Smooth muscle cell (in vitro differentiated cells): ENCODE measurements at regions not wholly inside any gene's neighbourhood (a gene's known extent, or its start where the extent isn't known, plus 50 kb on each side); places are given as distances from the start of the nearest gene placed in this dataset.
"Not testable (repeated sequence)": the region's sequence is repeated elsewhere in the genome, so short reads cannot be mapped to it uniquely, and the experiment has no call there.

Experiments
- DNase-seq: peaks from one replicate; lab custom pipeline; 2025; ENCODE audit not compliant: unreplicated experiment; lab: John Stamatoyannopoulos, UW
- H2AFZ ChIP-seq: fragments of 200-600 bp; sonication (generic); 2 replicates; pipeline ENCODE4 v1.6.0; 2016; ENCODE audit warnings: antibody characterized with exemption, low read depth, mild to moderate bottlenecking
- H3F3A ChIP-seq: fragments of 200-600 bp; sonication (generic); 2 replicates; pipeline ENCODE4 v1.6.0; 2017; ENCODE audit warnings: antibody characterized with exemption, low read depth
- H3K27ac ChIP-seq: fragments of 200-600 bp; sonication (generic); 2 replicates; pipeline ENCODE4 v1.5.1; 2016; ENCODE audit warnings: low read depth, mild to moderate bottlenecking
- H3K27me3 ChIP-seq: fragments of 200-600 bp; sonication (generic); 2 replicates; pipeline ENCODE4 v1.6.1; 2016; ENCODE audit warnings: low read depth, mild to moderate bottlenecking
- H3K36me3 ChIP-seq: fragments of 200-600 bp; sonication (generic); 2 replicates; pipeline ENCODE4 v1.5.1; 2016; ENCODE audit warnings: low read depth
- H3K4me1 ChIP-seq: fragments of 200-600 bp; sonication (generic); 2 replicates; pipeline ENCODE4 v1.5.1; 2016; ENCODE audit warnings: low read depth
- H3K4me2 ChIP-seq: fragments of 200-600 bp; sonication (generic); 2 replicates; pipeline ENCODE4 v1.6.0; 2016; ENCODE audit warnings: mild to moderate bottlenecking
- H3K4me3 ChIP-seq: fragments of 200-600 bp; sonication (generic); 2 replicates; pipeline ENCODE4 v1.5.1; 2016; ENCODE audit warnings: mild to moderate bottlenecking
- H3K79me2 ChIP-seq: fragments of 200-600 bp; sonication (generic); 2 replicates; pipeline ENCODE4 v1.6.0; 2016; ENCODE audit warnings: low read depth, mild to moderate bottlenecking
- H3K9ac ChIP-seq: fragments of 200-600 bp; sonication (generic); 2 replicates; pipeline ENCODE4 v1.6.0; 2016; ENCODE audit warnings: low read depth
- H3K9me3 ChIP-seq: fragments of 200-600 bp; sonication (generic); replicated peaks from 2 replicates; pipeline ENCODE4 v1.5.1; 2016; ENCODE audit warnings: low read depth
- H4K20me1 ChIP-seq: fragments of 200-600 bp; sonication (generic); 2 replicates; pipeline ENCODE4 v1.6.0; 2016; ENCODE audit warnings: low read depth
- CTCF ChIP-seq: fragments of 200-600 bp; sonication (generic); IDR thresholded peaks from 2 replicates; pipeline ENCODE4 v1.5.1; 2017; ENCODE audit warnings: borderline replicate concordance, mild to moderate bottlenecking, antibody characterized with exemption; ENCODE audit not compliant: insufficient read depth, poor library complexity, severe bottlenecking
- WGBS: methylation state at CpG from one replicate; pipeline ENCODE4 v1.1.7; 2016; ENCODE audit warnings: low lambda C conversion rate; 5-methylcytosine and 5-hydroxymethylcytosine counted together

- no peaks in the 10 kb centered on the region for H3K9me3 ChIP-seq
- DNase-seq = no peak
- no peaks in the 10 kb centered on the region for H3K36me3 ChIP-seq
- H3K4me3 ChIP-seq = no peak overlapping the region
- no peak for TF ChIP-seq CTCF
- no peak overlapping the region for H3K9ac ChIP-seq
- H3K4me1 ChIP-seq = no peaks in the 10 kb centered on the region
- no peak overlapping the region for H2AFZ ChIP-seq
- no peaks in the 10 kb centered on the region for H3K27me3 ChIP-seq
- H3F3A ChIP-seq = no peaks in the 10 kb centered on the region
- H3K79me2 ChIP-seq = no peaks in the 10 kb centered on the region
- no peaks in the 10 kb centered on the region for H4K20me1 ChIP-seq
- H3K27ac ChIP-seq = no peak overlapping the region
- 94% methylated on average over 2 of the region's 2 CpGs for whole genome bisulfite sequencing
- no peak overlapping the region for H3K4me2 ChIP-seq
Observed at GRCh38 chr4:12912896-12913418, 571.2 kb downstream of the RAB28 start.

GRCh38 chr4:12911750-12912358 is 572.3 kb downstream of the RAB28 start:
- Histone ChIP-seq H3K4me1 (no peaks in the 10 kb centered on the region), H2AFZ (no peak overlapping the region), H3K27me3 (no peaks in the 10 kb centered on the region), H3K27ac (no peak overlapping the region), H3K79me2 (no peaks in the 10 kb centered on the region), H3K9me3 (no peaks in the 10 kb centered on the region), H3K9ac (no peak overlapping the region), H3K36me3 (no peaks in the 10 kb centered on the region), H3K4me3 (no peak overlapping the region), H3K4me2 (no peak overlapping the region), H4K20me1 (no peaks in the 10 kb centered on the region), H3F3A (no peaks in the 10 kb centered on the region)
- WGBS = 86% methylated on average over 1 of the region's 1 CpG
- no peak for TF ChIP-seq CTCF
- DNase-seq = no peak

- not testable (repeated sequence) for H3K9ac ChIP-seq, H2AFZ ChIP-seq, DNase-seq, H3K4me2 ChIP-seq, H3K4me3 ChIP-seq, H3F3A ChIP-seq, H3K36me3 ChIP-seq, H3K27ac ChIP-seq, H3K79me2 ChIP-seq, H3K4me1 ChIP-seq, H4K20me1 ChIP-seq, H3K9me3 ChIP-seq, H3K27me3 ChIP-seq
- WGBS = 87% methylated on average over 15 of the region's 15 CpGs
Observed at GRCh38 chr4:12903640-12904039, 580.5 kb downstream of the RAB28 start.

- no peak overlapping the region for H3K4me2 ChIP-seq
- H3K27me3 ChIP-seq = no peaks in the 10 kb centered on the region
- DNase-seq = no peak
- 95% methylated on average over 2 of the region's 2 CpGs for WGBS
- no peaks in the 10 kb centered on the region for H3F3A ChIP-seq
- no peaks in the 10 kb centered on the region for H3K9me3 ChIP-seq
- no peaks in the 10 kb centered on the region for H3K36me3 ChIP-seq
- H3K9ac ChIP-seq = no peak overlapping the region
- no peak overlapping the region for H3K27ac ChIP-seq
- no peaks in the 10 kb centered on the region for H3K4me1 ChIP-seq
- H2AFZ ChIP-seq = no peak overlapping the region
- H3K4me3 ChIP-seq = no peak overlapping the region
- no peaks in the 10 kb centered on the region for H4K20me1 ChIP-seq
- H3K79me2 ChIP-seq = no peaks in the 10 kb centered on the region
- TF ChIP-seq CTCF = no peak
Observed at GRCh38 chr4:12902735-12903134, 581.4 kb downstream of the RAB28 start.
